ENCODE measurements at regions not wholly inside any gene's neighbourhood (a gene's known extent, or its start where the extent isn't known, plus 50 kb on each side); places are given as distances from the start of the nearest gene placed in this dataset.
"Not testable (repeated sequence)": the region's sequence is repeated elsewhere in the genome, so short reads cannot be mapped to it uniquely, and the experiment has no call there.

GRCh38 chr16:17555176-17555575 is 84.4 kb upstream of the XYLT1 start:
- in situ Hi-C loops (cut with MboI; ENCODE audit: low pct_ligation_motif_present in 1 of 4, low pct_unique_long_range_greater_than_20kb in 1 of 4, low sequenced_read_pairs in 3 of 4) (no loop called here), intact Hi-C loops (cut with DNase I; ENCODE audit: low total_unique reads) (no loop called here)
- no peak for DNase-seq
- TF ChIP-seq EP300 (IDR thresholded peaks at IDR 0.05; ENCODE audit: low read depth) (no peak), POLR2AphosphoS5 (IDR thresholded peaks at IDR 0.05) (no peak), CTCF (IDR thresholded peaks at IDR 0.05) (no peak), POLR2A (IDR thresholded peaks at IDR 0.05) (no peak)
- Histone ChIP-seq H3K9me3 (no peaks in the 10 kb centered on the region), H3K27me3 (no peaks in the 10 kb centered on the region), H3K4me1 (no peaks in the 10 kb centered on the region), H3K27ac (no peak overlapping the region), H3K4me3 (no peak overlapping the region), H3K36me3 (no peaks in the 10 kb centered on the region)
- WGBS, 2 donors (ENCODE audit: low coverage in 1 of 2): 36 to 68% methylated on average over 2 to 5 of the region's 5 CpGs

GRCh38 chr16:17552351-17552750 is 81.6 kb upstream of the XYLT1 start:
- TF ChIP-seq POLR2A (IDR thresholded peaks at IDR 0.05): no peak
- TF ChIP-seq EP300 (IDR thresholded peaks at IDR 0.05; ENCODE audit: low read depth): no peak
- TF ChIP-seq CTCF (IDR thresholded peaks at IDR 0.05): no peak
- TF ChIP-seq POLR2AphosphoS5 (IDR thresholded peaks at IDR 0.05): no peak
- Histone ChIP-seq H3K9me3 (no peaks in the 10 kb centered on the region), H3K36me3 (no peaks in the 10 kb centered on the region), H3K4me3 (no peak overlapping the region), H3K4me1 (no peaks in the 10 kb centered on the region), H3K27ac (no peak overlapping the region), H3K27me3 (no peaks in the 10 kb centered on the region)
- 87 to 100% methylated on average over 1 to 5 of the region's 5 CpGs for WGBS, 2 donors (ENCODE audit: low coverage in 1 of 2)
- DNase-seq: no peak
- in situ Hi-C loops (cut with MboI; ENCODE audit: low pct_ligation_motif_present in 1 of 4, low pct_unique_long_range_greater_than_20kb in 1 of 4, low sequenced_read_pairs in 3 of 4) (no loop called here), intact Hi-C loops (cut with DNase I; ENCODE audit: low total_unique reads) (no loop called here)

GRCh38 chr16:17551682-17552081 is 80.9 kb upstream of the XYLT1 start:
- H3K27me3 ChIP-seq; intact Hi-C loops (cut with DNase I; ENCODE audit: low total_unique reads); H3K4me1 ChIP-seq; H3K4me3 ChIP-seq; DNase-seq; H3K27ac ChIP-seq; H3K36me3 ChIP-seq; in situ Hi-C loops (cut with MboI; ENCODE audit: low pct_ligation_motif_present in 1 of 4, low pct_unique_long_range_greater_than_20kb in 1 of 4, low sequenced_read_pairs in 3 of 4); H3K9me3 ChIP-seq: not testable (repeated sequence)
- 80 to 88% methylated on average over 1 to 6 of the region's 6 CpGs for WGBS, 2 donors (ENCODE audit: low coverage in 1 of 2)

- 64 to 76% methylated on average over 4 of the region's 4 CpGs for WGBS, 2 donors (ENCODE audit: low coverage in 1 of 2)
- H3K4me3 ChIP-seq: no peak overlapping the region
- H3K4me1 ChIP-seq: no peaks in the 10 kb centered on the region
- TF ChIP-seq POLR2AphosphoS5 (IDR thresholded peaks at IDR 0.05): no peak
- TF ChIP-seq EP300 (IDR thresholded peaks at IDR 0.05; ENCODE audit: low read depth): no peak
- no peak for TF ChIP-seq CTCF (IDR thresholded peaks at IDR 0.05)
- no peak for TF ChIP-seq POLR2A (IDR thresholded peaks at IDR 0.05)
- in situ Hi-C loops (cut with MboI; ENCODE audit: low pct_ligation_motif_present in 1 of 4, low pct_unique_long_range_greater_than_20kb in 1 of 4, low sequenced_read_pairs in 3 of 4) (no loop called here), intact Hi-C loops (cut with DNase I; ENCODE audit: low total_unique reads) (no loop called here)
- no peak overlapping the region for H3K27ac ChIP-seq
- no peaks in the 10 kb centered on the region for H3K36me3 ChIP-seq
- no peaks in the 10 kb centered on the region for H3K9me3 ChIP-seq
- no peak for DNase-seq
- no peaks in the 10 kb centered on the region for H3K27me3 ChIP-seq
These were observed 78.1 kb upstream of the XYLT1 start for GRCh38 chr16:17548825-17549224.

- no peak for DNase-seq
- in situ Hi-C loops (cut with MboI; ENCODE audit: low pct_ligation_motif_present in 1 of 4, low pct_unique_long_range_greater_than_20kb in 1 of 4, low sequenced_read_pairs in 3 of 4) (no loop called here), intact Hi-C loops (cut with DNase I; ENCODE audit: low total_unique reads) (no loop called here)
- Histone ChIP-seq H3K4me3 (no peak overlapping the region), H3K4me1 (no peaks in the 10 kb centered on the region), H3K9me3 (no peaks in the 10 kb centered on the region), H3K27me3 (no peaks in the 10 kb centered on the region), H3K27ac (no peak overlapping the region), H3K36me3 (no peaks in the 10 kb centered on the region)
- TF ChIP-seq CTCF (IDR thresholded peaks at IDR 0.05) (peak in 1 of 5 experiments; percentile 21), EP300 (IDR thresholded peaks at IDR 0.05; ENCODE audit: low read depth) (no peak)
- 74 to 80% methylated on average over 3 of the region's 3 CpGs for WGBS, 2 donors (ENCODE audit: low coverage in 1 of 2)
These were observed 74.0 kb upstream of the XYLT1 start for GRCh38 chr16:17544785-17545184.
